GM23338 (cell line): ENCODE measurements at regions not wholly inside any gene's neighbourhood (a gene's known extent, or its start where the extent isn't known, plus 50 kb on each side); places are given as distances from the start of the nearest gene placed in this dataset.

Source experiments
- ATAC-seq: fragments of 200-7000 bp; cut with Tn5 transposase; 3 replicates; pipeline ENCODE4 v1.9.1; 2020
- DNase-seq: peaks from one replicate; pipeline ENCODE4 v3.0.0-alpha.2; 2015; ENCODE audit warnings: low spot score
- H2AFZ ChIP-seq: fragments of 200-600 bp; sonication (generic); 2 replicates; pipeline ENCODE4 v1.8.0; 2016; ENCODE audit warnings: antibody characterized with exemption, mild to moderate bottlenecking, moderate library complexity
- H3F3A ChIP-seq: fragments of 200-600 bp; sonication (generic); replicated peaks from 2 replicates; pipeline ENCODE4 v1.8.0; 2017; ENCODE audit warnings: antibody characterized with exemption, mixed run types, low read depth
- H3K27ac ChIP-seq: fragments of 200-600 bp; sonication (generic); 2 replicates; pipeline ENCODE4 v1.6.1; 2016; ENCODE audit warnings: low read depth
- H3K27me3 ChIP-seq: fragments of 200-600 bp; sonication (generic); 2 replicates; pipeline ENCODE4 v1.8.0; 2016; ENCODE audit warnings: mild to moderate bottlenecking, mixed run types, moderate library complexity; ENCODE audit not compliant: insufficient read depth
- H3K36me3 ChIP-seq: fragments of 200-600 bp; sonication (generic); 2 replicates; pipeline ENCODE4 v1.8.0; 2016; ENCODE audit warnings: mild to moderate bottlenecking; ENCODE audit not compliant: insufficient read depth
- H3K4me1 ChIP-seq: fragments of 200-600 bp; sonication (generic); 2 replicates; pipeline ENCODE4 v1.8.0; 2016; ENCODE audit warnings: mild to moderate bottlenecking, moderate library complexity; ENCODE audit not compliant: insufficient read depth
- H3K4me2 ChIP-seq: fragments of 200-600 bp; sonication (generic); 2 replicates; pipeline ENCODE4 v1.7.1; 2017; ENCODE audit warnings: mixed run types
- H3K4me3 ChIP-seq: fragments of 200-600 bp; sonication (generic); 2 replicates; pipeline ENCODE4 v1.6.1; 2016; ENCODE audit warnings: mixed run types
- H3K79me2 ChIP-seq: fragments of 200-600 bp; sonication (generic); replicated peaks from 2 replicates; pipeline ENCODE4 v1.8.0; 2017; ENCODE audit warnings: mild to moderate bottlenecking; ENCODE audit not compliant: insufficient read depth
- H3K9me2 ChIP-seq: fragments of 200-600 bp; sonication (generic); 2 replicates; pipeline ENCODE4 v1.8.0; 2017; ENCODE audit not compliant: insufficient read depth
- H4K20me1 ChIP-seq: fragments of 200-600 bp; sonication (generic); replicated peaks from 2 replicates; pipeline ENCODE4 v1.8.0; 2017; ENCODE audit warnings: mild to moderate bottlenecking; ENCODE audit not compliant: insufficient read depth
- H3K27ac Mint-ChIP-seq: 2 replicates; pipeline ENCODE4 v1.8.0; 2020; ENCODE audit warnings: inconsistent platforms, mild to moderate bottlenecking, moderate library complexity, mixed read lengths
- H3K27me3 Mint-ChIP-seq: 3 replicates; pipeline ENCODE4 v1.8.0; 2022; ENCODE audit warnings: low read depth, mild to moderate bottlenecking, moderate library complexity, mixed read lengths, inconsistent platforms; ENCODE audit not compliant: insufficient read depth, poor library complexity
- H3K36me3 Mint-ChIP-seq: 3 replicates; pipeline ENCODE4 v1.8.0; 2021; ENCODE audit warnings: low read depth, mild to moderate bottlenecking, inconsistent platforms, moderate library complexity, mixed read lengths
- H3K4me1 Mint-ChIP-seq: 3 replicates; pipeline ENCODE4 v1.8.0; 2020; ENCODE audit warnings: mild to moderate bottlenecking, inconsistent platforms, mixed read lengths
- H3K4me3 Mint-ChIP-seq: 3 replicates; pipeline ENCODE4 v1.8.0; 2021; ENCODE audit warnings: moderate library complexity, mild to moderate bottlenecking, inconsistent platforms, mixed read lengths
- H3K9me3 Mint-ChIP-seq: 3 replicates; pipeline ENCODE4 v1.8.0; 2020; ENCODE audit warnings: moderate library complexity, mild to moderate bottlenecking, inconsistent platforms, mixed read lengths
- CREB1 ChIP-seq: fragments of 250-450 bp; sonication (Bioruptor Pico); IDR thresholded peaks from 2 replicates; pipeline ENCODE4 v1.5.0; 2020; ENCODE audit warnings: low read depth, mild to moderate bottlenecking, moderate library complexity
- CTCF ChIP-seq, 2 experiments: fragments of 200-600 bp in 1 of 2; sonication (generic) in 1 of 2; conservative IDR thresholded peaks; 2 replicates each; pipeline versions ENCODE4 v1.5.1 to v1.6.1; 2016 to 2017; ENCODE audit warnings: antibody characterized with exemption in 2 of 2, low read depth in 2 of 2, mild to moderate bottlenecking in 2 of 2, moderate library complexity in 1 of 2
- ETS1 ChIP-seq: IDR thresholded peaks from 2 replicates; pipeline ENCODE4 v1.6.1; 2016; ENCODE audit warnings: antibody characterized with exemption
- EZH2 ChIP-seq: fragments of 200-600 bp; sonication (generic); IDR thresholded peaks from one replicate; pipeline ENCODE4 v1.8.0; 2017; ENCODE audit warnings: antibody characterized with exemption, mild to moderate bottlenecking, low read depth; ENCODE audit not compliant: unreplicated experiment
- EZH2phosphoT487 ChIP-seq: fragments of 200-600 bp; sonication (generic); IDR thresholded peaks from one replicate; pipeline ENCODE4 v1.8.1; 2018; ENCODE audit warnings: antibody characterized with exemption; ENCODE audit not compliant: unreplicated experiment
- JUNB ChIP-seq: IDR thresholded peaks from one replicate; pipeline ENCODE4 v1.6.1; 2016; ENCODE audit warnings: antibody characterized with exemption; ENCODE audit not compliant: unreplicated experiment
- NANOG ChIP-seq: IDR thresholded peaks from 2 replicates; pipeline ENCODE4 v1.6.1; 2016; ENCODE audit warnings: antibody characterized with exemption, borderline replicate concordance
- POLR2AphosphoS5 ChIP-seq: IDR thresholded peaks from 2 replicates; pipeline ENCODE4 v1.6.1; 2016; ENCODE audit warnings: antibody characterized with exemption, low read depth
- REST ChIP-seq: IDR thresholded peaks from one replicate; pipeline ENCODE4 v1.6.1; 2018; ENCODE audit warnings: antibody characterized with exemption; ENCODE audit not compliant: unreplicated experiment
- STAT1 ChIP-seq: IDR thresholded peaks from one replicate; pipeline ENCODE4 v1.6.1; 2016; ENCODE audit warnings: antibody characterized with exemption; ENCODE audit not compliant: unreplicated experiment
- ZNF114 ChIP-seq: fragments of 250-450 bp; sonication (Bioruptor Pico); IDR thresholded peaks from 2 replicates; pipeline ENCODE4 v1.5.0; 2020; ENCODE audit warnings: mild to moderate bottlenecking, moderate library complexity
- ZNF331 ChIP-seq: fragments of 250-450 bp; sonication (Bioruptor Pico); IDR thresholded peaks from 2 replicates; pipeline ENCODE4 v1.5.0; 2020; ENCODE audit warnings: low read depth, mild to moderate bottlenecking, moderate library complexity
- ZNF462 ChIP-seq: fragments of 250-450 bp; sonication (Bioruptor Pico); IDR thresholded peaks from 2 replicates; pipeline ENCODE4 v1.5.0; 2020; ENCODE audit warnings: mild to moderate bottlenecking, moderate library complexity

GRCh38 chr5:56478062-56478461 is 244.9 kb upstream of the ANKRD55 start:
- Histone ChIP-seq H4K20me1 (no peaks in the 10 kb centered on the region), H3F3A (no peaks in the 10 kb centered on the region), H3K4me1 (peaks cover 8% of the 10 kb centered on the region), H3K79me2 (no peaks in the 10 kb centered on the region), H3K9me2 (no peaks in the 10 kb centered on the region), H3K27ac (no peak overlapping the region), H2AFZ (no peak overlapping the region), H3K4me3 (no peak overlapping the region), H3K27me3 (peaks cover 36% of the 10 kb centered on the region), H3K36me3 (no peaks in the 10 kb centered on the region), H3K4me2 (no peak overlapping the region)
- Mint-ChIP-seq H3K4me3 (no peak overlapping the region), H3K4me1 (peaks cover 13% of the 10 kb centered on the region), H3K27ac (no peak overlapping the region), H3K9me3 (no peaks in the 10 kb centered on the region), H3K36me3 (no peaks in the 10 kb centered on the region), H3K27me3 (peaks cover 14% of the 10 kb centered on the region)
- TF ChIP-seq EZH2phosphoT487, result no peak
- no peak for TF ChIP-seq NANOG
- TF ChIP-seq ZNF331 (CRISPR knock-in tag), result no peak
- TF ChIP-seq CREB1 (CRISPR knock-in tag), result no peak
- no peak for TF ChIP-seq CTCF (conservative IDR thresholded peaks at IDR 0.05; ENCODE audit: low read depth in 2 of 2)
- no peak for TF ChIP-seq ETS1
- TF ChIP-seq POLR2AphosphoS5, result no peak
- TF ChIP-seq JUNB, result no peak
- TF ChIP-seq STAT1, result no peak
- no peak for TF ChIP-seq EZH2
- no peak for TF ChIP-seq ZNF462 (CRISPR knock-in tag)
- no peak for TF ChIP-seq ZNF114 (CRISPR knock-in tag)
- TF ChIP-seq REST, result no peak
- ATAC-seq (no peak), DNase-seq (no peak)
